ENCODE measurements at regions not wholly inside any gene's neighbourhood (a gene's known extent, or its start where the extent isn't known, plus 50 kb on each side); places are given as distances from the start of the nearest gene placed in this dataset.
"Not testable (repeated sequence)": the region's sequence is repeated elsewhere in the genome, so short reads cannot be mapped to it uniquely, and the experiment has no call there.

DNA sequence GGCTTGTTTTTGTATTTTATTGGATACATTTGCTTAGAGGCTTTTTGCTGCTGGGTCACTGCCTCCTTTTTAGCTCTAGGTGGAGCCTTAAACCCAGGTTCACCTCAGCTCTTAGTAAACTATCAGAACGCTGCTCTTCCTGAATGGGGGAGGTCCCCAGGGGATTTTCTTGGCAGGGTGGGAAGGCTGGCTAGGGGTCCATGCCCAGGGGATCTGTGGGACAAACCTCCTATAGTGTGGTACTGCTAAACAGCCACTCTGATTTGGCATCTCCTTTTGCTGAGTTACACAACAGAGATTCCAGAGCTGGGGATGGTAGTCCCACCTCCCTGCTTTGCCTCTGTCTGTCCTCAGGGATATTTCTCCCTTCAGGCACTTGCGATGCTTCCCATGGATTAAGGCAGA lies 204.9 kb downstream of the ZIC5 start:
- DNase-seq, result no peak

DNA sequence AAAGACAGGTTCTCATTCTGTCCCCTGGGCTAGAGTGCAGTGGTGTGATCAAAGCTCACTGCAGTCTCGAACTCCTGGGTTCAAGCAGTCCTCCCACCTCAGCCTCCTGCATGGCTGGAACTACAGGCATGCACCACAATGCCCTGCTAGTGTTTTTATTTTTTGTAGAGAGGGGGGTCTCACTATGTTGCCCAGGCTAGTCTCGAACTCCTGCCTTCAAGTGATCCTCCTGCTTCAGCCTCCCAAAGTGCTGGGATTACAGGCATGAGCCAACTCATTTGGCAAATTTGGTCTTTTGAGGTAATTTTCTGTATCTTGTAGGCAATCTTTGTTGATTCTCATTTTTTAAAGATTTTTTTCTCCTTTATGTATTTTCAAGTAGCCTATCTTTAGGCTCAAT lies 205.7 kb downstream of the ZIC5 start:
- DNase-seq, result no peak

DNA sequence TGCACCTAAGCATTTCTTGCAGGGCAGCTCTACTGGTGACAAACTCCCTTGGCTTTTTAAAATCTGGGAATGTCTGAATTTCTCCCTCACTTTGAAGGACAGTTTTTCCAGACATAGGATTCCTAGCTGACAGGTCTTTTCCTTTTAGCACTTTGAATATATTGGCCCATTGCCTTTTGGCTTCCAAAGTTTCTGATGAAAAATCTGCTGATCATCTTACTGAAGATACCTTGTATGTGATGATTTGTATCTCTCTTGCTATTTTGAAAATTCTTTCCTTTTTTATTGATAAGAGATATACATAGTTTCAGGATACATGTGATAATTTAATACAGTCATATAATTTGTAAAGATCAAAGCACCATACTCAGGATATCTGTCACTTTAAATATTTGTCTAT lies 211.1 kb downstream of the ZIC5 start:
- DNase-seq, result no peak

DNA sequence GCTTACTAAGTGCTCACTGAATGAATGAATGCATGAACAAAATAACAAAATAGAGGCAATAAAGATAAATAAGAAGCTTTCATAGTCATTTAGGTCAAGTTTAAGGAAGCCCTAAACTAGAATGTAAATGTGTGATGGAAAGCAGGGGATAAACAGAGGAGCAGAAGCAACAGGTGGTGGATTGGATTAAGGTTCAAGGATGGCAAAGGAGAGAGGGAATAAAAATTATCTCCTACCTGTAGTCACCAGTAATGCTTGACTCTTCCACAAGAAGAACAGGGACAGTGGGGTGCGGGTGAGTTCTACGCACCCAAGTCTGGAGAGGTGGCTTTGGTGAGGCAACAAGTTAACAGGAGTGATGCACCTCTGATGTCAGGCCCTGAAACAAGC lies 212.4 kb downstream of the ZIC5 start:
- DNase-seq, result no peak

- no peak for DNase-seq
These were observed 213.0 kb downstream of the ZIC5 start for GRCh38 chr13:99758460-99759162.

DNA sequence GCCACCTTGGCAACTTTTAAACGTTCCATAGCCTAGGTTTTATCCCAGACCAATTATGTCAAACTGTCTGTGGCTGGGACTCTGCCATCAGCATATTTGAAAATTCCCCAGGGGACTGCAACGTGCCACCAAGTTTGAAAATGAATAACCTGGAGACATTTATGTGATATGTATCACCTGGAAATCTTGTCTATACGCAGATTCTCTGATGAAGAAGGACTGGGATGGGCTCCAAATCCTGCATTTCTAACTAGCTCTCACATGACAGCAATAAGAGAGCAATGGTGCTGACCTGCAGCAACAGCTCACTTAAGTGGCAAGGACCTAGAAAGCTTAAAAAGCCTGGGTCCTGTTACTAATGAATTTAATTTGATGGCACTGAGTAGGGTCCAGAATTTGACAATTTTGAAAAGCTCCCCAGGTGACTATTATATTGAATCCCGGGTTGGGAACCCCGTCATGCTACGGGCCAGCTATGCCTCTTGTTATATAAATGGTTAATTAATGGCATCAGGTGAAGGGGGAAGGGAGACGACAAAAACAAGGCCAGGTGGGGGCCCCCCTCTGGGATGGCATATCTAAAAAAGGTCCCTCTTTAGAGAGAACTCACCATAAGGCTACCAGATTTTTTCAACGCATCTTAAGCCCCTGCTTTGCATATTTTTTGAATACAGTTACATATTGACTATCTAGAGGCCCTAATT lies 213.7 kb downstream of the ZIC5 start:
- DNase-seq, result no peak

DNA sequence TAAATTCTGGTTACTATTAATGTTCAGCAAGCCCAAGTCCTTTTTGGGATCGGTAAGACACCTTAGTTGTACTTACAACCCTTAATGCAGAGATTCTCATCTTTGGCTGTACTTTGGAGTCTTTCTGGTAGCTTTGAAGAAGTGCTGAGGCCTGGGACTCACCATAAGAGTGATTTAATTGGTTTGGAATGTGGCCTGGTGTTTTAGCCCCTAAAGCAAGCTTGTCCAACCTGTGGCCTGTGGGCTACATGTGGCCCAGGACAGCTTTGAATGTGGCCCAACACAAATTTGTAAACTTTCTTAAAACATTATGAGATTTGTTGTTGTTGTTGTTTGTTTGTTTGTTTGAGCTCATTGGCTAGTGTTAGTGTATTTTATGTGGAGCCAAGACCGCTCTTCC lies 215.3 kb downstream of the ZIC5 start:
- no peak for DNase-seq

DNA sequence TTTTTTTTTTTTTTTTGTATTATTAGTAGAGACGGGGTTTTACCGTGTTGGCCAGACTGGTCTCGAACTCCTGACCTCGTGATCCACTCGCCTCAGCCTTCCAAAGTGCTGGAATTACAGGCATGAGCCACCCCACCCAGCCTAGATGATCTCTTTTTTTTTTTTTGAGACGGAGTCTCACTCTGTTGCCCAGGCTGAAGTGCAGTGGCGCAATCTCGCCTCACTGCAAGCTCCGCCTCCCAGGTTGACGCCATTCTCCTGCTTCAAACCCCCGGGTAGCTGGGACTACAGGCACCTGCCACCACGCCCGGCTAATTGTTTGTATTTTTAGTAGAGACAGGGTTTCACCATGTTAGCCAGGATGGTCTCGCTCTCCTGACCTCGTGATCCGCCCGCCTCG lies 216.8 kb downstream of the ZIC5 start:
- DNase-seq, result not testable (repeated sequence)

GRCh38 chr13:99752373-99752772 lies 219.2 kb downstream of the ZIC5 start:
- DNase-seq, result no peak

- no peak for DNase-seq
These were observed 219.9 kb downstream of the ZIC5 start for GRCh38 chr13:99751517-99752199.

DNA sequence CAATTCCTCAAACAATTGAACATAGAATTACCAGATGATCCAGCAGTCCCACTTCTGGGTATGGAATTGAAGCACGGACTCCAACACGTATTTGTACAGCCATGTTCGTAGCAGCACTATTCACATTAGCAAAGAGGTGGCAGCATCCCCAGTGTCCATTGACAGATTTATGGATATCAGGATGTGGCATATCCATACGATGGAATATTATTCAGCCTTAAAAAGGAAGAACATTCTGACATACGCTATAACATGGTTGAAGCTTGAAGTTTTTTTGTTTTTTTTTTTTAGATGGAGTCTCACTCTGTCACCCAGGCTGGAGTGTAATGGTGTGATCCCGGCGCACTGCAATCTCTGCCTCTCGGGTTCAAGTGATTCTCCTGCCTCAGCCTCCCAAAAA lies 220.6 kb downstream of the ZIC5 start:
- no peak for DNase-seq

GRCh38 chr13:99749271-99750019 lies 222.1 kb downstream of the ZIC5 start:
- DNase-seq, result no peak

- DNase-seq, result no peak
These were observed 224.2 kb downstream of the ZIC5 start for GRCh38 chr13:99747403-99747710.

- no peak for DNase-seq
These were observed 224.7 kb downstream of the ZIC5 start for GRCh38 chr13:99746637-99747402.

DNA sequence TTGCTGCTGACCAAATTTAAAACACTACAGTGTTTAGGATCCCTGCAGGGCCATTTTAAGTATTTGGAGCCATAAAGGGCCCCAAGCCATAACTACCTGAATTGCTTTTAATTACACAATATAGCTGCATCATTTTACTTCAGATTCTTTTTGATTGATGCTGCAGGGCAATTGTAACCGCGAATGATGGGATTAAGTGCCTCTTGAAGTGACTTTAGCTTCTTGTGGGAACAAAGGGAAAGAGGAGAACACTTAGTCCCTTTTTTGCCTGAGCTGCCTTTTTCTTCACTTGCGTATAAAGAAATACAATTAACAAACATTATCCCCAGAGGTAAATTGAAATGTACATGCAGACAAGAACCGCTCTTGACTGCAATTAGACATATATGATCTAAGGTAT lies 228.5 kb downstream of the ZIC5 start:
- no peak for DNase-seq

- DNase-seq, result no peak
These were observed 229.6 kb downstream of the ZIC5 start for GRCh38 chr13:99741960-99742359.

DNA sequence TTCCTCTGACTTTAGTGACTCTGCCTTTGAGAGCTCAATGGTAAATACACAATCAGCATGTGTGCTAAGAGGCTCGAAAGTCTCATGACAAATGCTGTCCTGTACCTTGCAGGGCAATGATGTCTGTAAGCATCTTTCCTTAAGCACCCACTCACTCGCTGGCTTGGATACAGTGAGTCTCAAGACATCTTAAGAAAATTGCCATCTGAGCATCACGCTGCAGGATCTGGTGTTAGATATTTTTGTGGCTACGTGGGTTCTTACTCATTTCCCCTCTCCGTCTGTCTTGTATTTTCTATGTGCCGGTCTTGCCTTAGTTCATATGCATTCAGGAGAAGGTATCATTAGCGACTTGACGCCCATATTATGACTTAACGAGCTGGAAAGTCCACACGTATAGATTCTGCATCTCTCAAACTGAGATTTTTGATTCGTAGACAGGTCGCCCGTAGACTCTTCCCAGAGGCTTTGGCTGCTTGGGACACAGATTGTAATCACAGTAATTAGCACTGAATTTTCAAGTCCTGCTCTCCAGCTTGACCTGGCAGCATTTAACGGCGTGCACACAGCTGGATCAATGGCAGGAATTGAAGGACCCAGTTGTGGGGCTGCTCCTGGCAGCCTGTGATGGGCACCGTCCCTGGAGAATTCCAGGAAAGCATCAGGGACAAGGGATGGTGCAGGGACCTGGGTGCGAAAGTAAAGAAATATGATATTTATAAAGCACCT lies 231.2 kb downstream of the ZIC5 start:
- DNase-seq, result no peak

- DNase-seq, result no peak
These were observed 232.9 kb downstream of the ZIC5 start for GRCh38 chr13:99738626-99739025.

- no peak for DNase-seq
These were observed 233.9 kb downstream of the ZIC5 start for GRCh38 chr13:99737481-99738245.

- DNase-seq, result no peak
These were observed 235.0 kb downstream of the ZIC5 start for GRCh38 chr13:99736541-99736940.

DNA sequence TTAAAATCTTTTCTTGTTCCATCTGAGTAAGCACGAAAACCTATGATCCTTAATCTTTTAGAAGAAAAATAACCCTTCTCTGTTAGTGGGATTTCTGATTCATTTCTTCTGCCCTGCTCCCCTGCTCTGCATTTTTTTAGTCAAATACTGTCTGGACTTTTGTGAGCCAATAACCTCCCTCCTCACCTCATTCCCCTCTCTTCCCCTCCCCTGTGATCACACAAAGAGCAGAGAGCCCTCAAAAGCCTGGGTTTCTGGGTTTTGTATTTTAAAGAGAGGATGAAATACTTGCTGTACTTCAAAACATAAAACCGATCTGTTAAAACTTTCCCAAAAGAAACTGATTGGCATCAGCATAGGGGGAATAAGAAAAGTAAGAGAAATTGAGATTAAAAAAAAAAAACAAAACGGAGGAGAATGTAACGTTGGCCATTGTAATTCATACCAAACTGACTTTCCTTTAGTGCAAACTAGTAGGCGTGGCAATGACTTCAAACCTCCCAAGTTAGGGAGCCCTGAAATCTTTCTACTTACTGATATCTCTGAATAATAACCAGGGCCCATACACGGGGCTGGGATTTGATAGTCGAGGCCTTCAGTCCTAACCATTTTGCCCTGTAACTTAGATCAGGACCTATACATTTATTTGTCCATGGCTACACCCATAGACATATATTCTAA lies 232.9 kb downstream of the TM9SF2 start:
- DNase-seq, result no peak

All from activated naive CD4-positive, alpha-beta T cell (primary cell).